Right lobe of liver (tissue), 4 donors: ENCODE measurements at regions not wholly inside any gene's neighbourhood (a gene's known extent, or its start where the extent isn't known, plus 50 kb on each side); places are given as distances from the start of the nearest gene placed in this dataset.

Experiments used
- POLR2A ChIP-seq: fragments of 450-650 bp; IDR thresholded peaks from one replicate; pipeline ENCODE4 v1.6.1; 2017; ENCODE audit warnings: antibody characterized with exemption, mild to moderate bottlenecking
- TF ChIP-seq, protein P1 (sequence below), 4 donors: fragments of 200-600 bp in 3 of 4; fragments of 450-650 bp in 1 of 4; IDR thresholded peaks; one replicate each; pipeline versions ENCODE4 v1.5.1 to v1.8.0; 2016 to 2022; ENCODE audit warnings: antibody characterized with exemption in 4 of 4, mild to moderate bottlenecking in 2 of 4
- donor health status: DM: no; HTN: no; CAD: no.
- donor health status: DM: no; HTN: no; CAD: no.
- donor health status: DM: no; HTN: yes; CAD: no.

DNA sequence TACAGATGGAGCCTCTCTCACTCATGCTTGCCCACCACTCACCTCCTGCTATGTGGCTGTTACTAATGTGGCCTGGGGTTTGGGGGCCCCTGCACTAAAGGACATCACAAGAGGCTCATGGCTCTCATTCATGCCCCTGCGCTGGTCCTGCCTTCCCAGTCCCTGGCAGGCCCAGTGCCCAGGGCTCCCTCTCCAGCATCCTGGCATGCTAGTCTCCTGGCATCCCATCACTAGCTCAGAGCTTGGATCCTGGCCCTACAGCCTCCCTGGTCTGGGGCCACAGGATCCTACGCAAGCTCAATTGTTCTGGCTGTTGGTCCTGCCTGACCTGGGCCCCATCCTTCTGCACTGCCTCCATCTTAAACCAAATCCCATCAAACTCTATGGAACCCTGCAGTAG is 685.4 kb downstream of the PTPRU start:
- TF ChIP-seq, protein P1, sequence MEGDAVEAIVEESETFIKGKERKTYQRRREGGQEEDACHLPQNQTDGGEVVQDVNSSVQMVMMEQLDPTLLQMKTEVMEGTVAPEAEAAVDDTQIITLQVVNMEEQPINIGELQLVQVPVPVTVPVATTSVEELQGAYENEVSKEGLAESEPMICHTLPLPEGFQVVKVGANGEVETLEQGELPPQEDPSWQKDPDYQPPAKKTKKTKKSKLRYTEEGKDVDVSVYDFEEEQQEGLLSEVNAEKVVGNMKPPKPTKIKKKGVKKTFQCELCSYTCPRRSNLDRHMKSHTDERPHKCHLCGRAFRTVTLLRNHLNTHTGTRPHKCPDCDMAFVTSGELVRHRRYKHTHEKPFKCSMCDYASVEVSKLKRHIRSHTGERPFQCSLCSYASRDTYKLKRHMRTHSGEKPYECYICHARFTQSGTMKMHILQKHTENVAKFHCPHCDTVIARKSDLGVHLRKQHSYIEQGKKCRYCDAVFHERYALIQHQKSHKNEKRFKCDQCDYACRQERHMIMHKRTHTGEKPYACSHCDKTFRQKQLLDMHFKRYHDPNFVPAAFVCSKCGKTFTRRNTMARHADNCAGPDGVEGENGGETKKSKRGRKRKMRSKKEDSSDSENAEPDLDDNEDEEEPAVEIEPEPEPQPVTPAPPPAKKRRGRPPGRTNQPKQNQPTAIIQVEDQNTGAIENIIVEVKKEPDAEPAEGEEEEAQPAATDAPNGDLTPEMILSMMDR (IDR thresholded peaks at IDR 0.05): no peak
- TF ChIP-seq POLR2A: no peak
